B cell (primary cell): ENCODE measurements at regions not wholly inside any gene's neighbourhood (a gene's known extent, or its start where the extent isn't known, plus 50 kb on each side); places are given as distances from the start of the nearest gene placed in this dataset.

Experiments used
- ATAC-seq: fragments of 200-7000 bp; cut with Tn5 transposase; one replicate; pipeline ENCODE4 v1.10.0; 2021; ENCODE audit warnings: low read depth, mild to moderate bottlenecking, moderate number of reproducible peaks, moderate library complexity
- CTCF ChIA-PET: fragments of 350-600 bp; sonication (Branson Sonifier 250); formaldehyde crosslinking; loops from one replicate; lab custom pipeline; 2021; ENCODE audit warnings: antibody characterized with exemption, inconsistent platforms; lab: Charles Lee
- POLR2A ChIA-PET: fragments of 350-600 bp; sonication (Branson Sonifier 250); formaldehyde crosslinking; loops from one replicate; lab custom pipeline; 2021; ENCODE audit warnings: antibody characterized with exemption; lab: Charles Lee
- DNase-seq: peaks from one replicate; pipeline ENCODE4 v3.0.0; 2013
- H2AFZ ChIP-seq: 2 replicates; pipeline ENCODE4 v1.6.1; 2012; ENCODE audit warnings: mild to moderate bottlenecking, low read depth, low read length; ENCODE audit not compliant: insufficient read depth, poor library complexity, severe bottlenecking
- H3K27ac ChIP-seq, 2 donors: 1 replicate in 1 of 2; 2 replicates in 1 of 2; pipeline ENCODE4 v1.5.1; 2012 to 2013; ENCODE audit warnings: low read length in 2 of 2, mild to moderate bottlenecking in 2 of 2, moderate library complexity in 1 of 2
- H3K27me3 ChIP-seq, 4 experiments: fragments of 200-600 bp in 1 of 4; sonication (generic) in 1 of 4; replicated peaks in 1 of 4; 1 replicate in 2 of 4; 2 replicates in 2 of 4; pipeline versions ENCODE4 v1.6.1 to v1.7.0; 2013 to 2016; ENCODE audit warnings: low read length in 3 of 4, mild to moderate bottlenecking in 2 of 4, mixed read lengths in 1 of 4, moderate library complexity in 1 of 4; ENCODE audit not compliant: insufficient read depth in 4 of 4, control insufficient read depth in 3 of 4; ENCODE audit errors: control extremely low read depth in 1 of 4
- H3K36me3 ChIP-seq, 2 experiments: replicated peaks in 1 of 2; 1 replicate in 1 of 2; 2 replicates in 1 of 2; pipeline versions ENCODE4 v1.6.1 to v1.7.1; 2013; ENCODE audit warnings: low read length in 1 of 2; ENCODE audit not compliant: insufficient read depth in 2 of 2, control insufficient read depth in 1 of 2; ENCODE audit errors: control extremely low read depth in 1 of 2, extremely low read depth in 1 of 2
- H3K4me1 ChIP-seq, 2 donors: fragments of 200-600 bp in 1 of 2; sonication (generic) in 1 of 2; 1 replicate in 1 of 2; 2 replicates in 1 of 2; pipeline versions ENCODE4 v1.5.1 to v1.6.1; 2013 to 2017; ENCODE audit warnings: low read length in 2 of 2; ENCODE audit not compliant: control insufficient read depth in 2 of 2, insufficient read depth in 2 of 2
- H3K4me2 ChIP-seq: replicated peaks from 2 replicates; pipeline ENCODE3; 2012; ENCODE audit warnings: mild to moderate bottlenecking, low read depth, low read length; ENCODE audit not compliant: poor library complexity, severe bottlenecking
- H3K4me3 ChIP-seq, 5 experiments: fragments of 200-600 bp in 1 of 5; sonication (generic) in 1 of 5; 1 replicate in 3 of 5; 2 replicates in 2 of 5; pipeline versions ENCODE4 v1.5.1 to v1.7.0; 2011 to 2016; ENCODE audit warnings: low read length in 4 of 5, mild to moderate bottlenecking in 4 of 5, low read depth in 2 of 5, control low read depth in 1 of 5, moderate library complexity in 1 of 5; ENCODE audit not compliant: insufficient read depth in 1 of 5; ENCODE audit errors: control extremely low read depth in 1 of 5, extremely low read depth in 1 of 5
- H3K79me2 ChIP-seq: fragments of 200-600 bp; sonication (generic); one replicate; pipeline ENCODE4 v1.6.0; 2016; ENCODE audit warnings: low read length; ENCODE audit not compliant: control insufficient read depth, insufficient read depth
- H3K9ac ChIP-seq: fragments of 200-600 bp; sonication (generic); 2 replicates; pipeline ENCODE4 v1.6.1; 2017; ENCODE audit warnings: mild to moderate bottlenecking, low read length, moderate library complexity
- H3K9me3 ChIP-seq, 3 donors: one replicate each; pipeline versions ENCODE4 v1.6.1 to v1.7.1; 2013; ENCODE audit warnings: low read length in 2 of 3; ENCODE audit not compliant: control insufficient read depth in 2 of 3, insufficient read depth in 1 of 3; ENCODE audit errors: control extremely low read depth in 1 of 3
- H4K20me1 ChIP-seq: 2 replicates; pipeline ENCODE4 v1.6.0; 2012; ENCODE audit warnings: mild to moderate bottlenecking, low read length; ENCODE audit not compliant: insufficient read depth, control insufficient read depth, poor library complexity, severe bottlenecking
- H3K27ac Mint-ChIP-seq: one replicate; pipeline ENCODE4 v1.8.0; 2021; ENCODE audit warnings: mixed read lengths
- H3K27me3 Mint-ChIP-seq: one replicate; pipeline ENCODE4 v1.8.0; 2021; ENCODE audit warnings: mixed read lengths
- H3K4me1 Mint-ChIP-seq: one replicate; pipeline ENCODE4 v1.8.0; 2021; ENCODE audit warnings: mixed read lengths
- H3K4me3 Mint-ChIP-seq: one replicate; pipeline ENCODE4 v1.8.0; 2021; ENCODE audit warnings: mixed read lengths
- H3K9me3 Mint-ChIP-seq: one replicate; pipeline ENCODE4 v1.8.0; 2022; ENCODE audit warnings: mixed read lengths; ENCODE audit not compliant: insufficient read depth
- CTCF ChIP-seq: fragments of 200-600 bp; IDR thresholded peaks from one replicate; pipeline ENCODE4 v1.8.0; 2022; ENCODE audit warnings: antibody characterized with exemption, mild to moderate bottlenecking
- EZH2 ChIP-seq: IDR thresholded peaks from 2 replicates; pipeline ENCODE4 v1.6.1; 2012; ENCODE audit warnings: borderline replicate concordance, low read depth, mild to moderate bottlenecking, moderate library complexity, low read length; ENCODE audit not compliant: insufficient read depth, poor library complexity, severe bottlenecking
- WGBS: methylation state at CpG from one replicate; pipeline ENCODE4 v1.1.5; 2013; ENCODE audit warnings: missing lambda C conversion rate; ENCODE audit not compliant: insufficient coverage; 5-methylcytosine and 5-hydroxymethylcytosine counted together
- intact Hi-C: fragments of 100-400 bp; cut with micrococcal nuclease; formaldehyde crosslinking; loops from one replicate; pipeline ENCODE4 v1.10.0; 2022

DNA sequence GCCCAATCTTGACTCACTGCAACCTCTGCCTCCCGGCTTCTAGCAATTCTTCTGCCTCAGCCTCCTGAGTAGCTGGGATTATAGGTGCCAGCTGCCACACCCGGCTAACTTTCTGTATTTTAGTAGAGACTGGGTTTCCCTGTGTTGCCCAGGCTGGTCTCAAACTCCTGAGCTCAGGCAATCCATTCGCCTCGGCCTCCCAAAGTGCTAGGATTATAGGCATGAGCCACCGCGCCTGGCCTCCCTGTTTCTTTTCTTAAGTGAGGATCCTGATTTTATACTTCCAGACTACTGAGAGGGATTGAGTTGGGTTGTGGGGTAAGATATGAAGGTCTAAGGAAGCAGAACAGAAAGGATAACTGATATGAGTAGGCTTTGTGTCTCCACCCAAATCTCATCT lies 106.8 kb downstream of the CNTN3 start:
- H3K4me3 ChIP-seq: no peak overlapping the region
- ChIA-PET POLR2A (no interaction called here), CTCF (no interaction called here)
- TF ChIP-seq EZH2: no peak
- TF ChIP-seq CTCF: no peak
- no peaks in the 10 kb centered on the region for H3K79me2 ChIP-seq
- no peaks in the 10 kb centered on the region for H3K9me3 ChIP-seq
- no peak for ATAC-seq
- H3K9ac ChIP-seq: no peak overlapping the region
- H4K20me1 ChIP-seq: no peaks in the 10 kb centered on the region
- no peaks in the 10 kb centered on the region for H3K27me3 ChIP-seq
- intact Hi-C loops: no loop called here
- Mint-ChIP-seq H3K27ac (no peak overlapping the region), H3K9me3 (peaks cover under 1% of the 10 kb centered on the region), H3K27me3 (no peaks in the 10 kb centered on the region), H3K4me3 (no peak overlapping the region), H3K4me1 (no peaks in the 10 kb centered on the region)
- no peak overlapping the region for H3K4me2 ChIP-seq
- H3K36me3 ChIP-seq: no peaks in the 10 kb centered on the region
- no peak overlapping the region for H2AFZ ChIP-seq
- H3K4me1 ChIP-seq: no peaks in the 10 kb centered on the region
- DNase-seq: no peak
- H3K27ac ChIP-seq: no peak overlapping the region
- WGBS: 89% methylated on average over 4 of the region's 6 CpGs

DNA sequence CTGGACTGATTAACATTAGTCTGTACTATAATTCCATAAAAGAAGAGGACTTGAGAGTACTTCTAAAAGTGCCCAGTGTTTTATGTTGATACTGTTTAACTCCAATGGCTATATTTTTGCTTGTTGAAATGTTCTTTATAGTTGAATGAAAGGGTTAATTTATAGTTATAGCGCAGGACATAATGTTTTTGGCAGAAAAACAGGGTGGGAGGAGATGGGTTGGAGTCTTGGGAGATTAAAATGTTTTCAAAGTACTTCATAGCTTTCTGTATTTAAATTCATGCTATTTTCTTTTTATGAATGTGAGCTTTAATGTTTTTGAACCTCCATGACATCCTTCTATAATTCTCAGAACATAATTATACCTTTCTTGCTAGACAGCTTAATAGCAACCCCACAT lies 108.2 kb downstream of the CNTN3 start:
- Histone ChIP-seq H3K9me3 (no peaks in the 10 kb centered on the region), H3K27me3 (no peaks in the 10 kb centered on the region), H3K79me2 (no peaks in the 10 kb centered on the region), H3K4me1 (no peaks in the 10 kb centered on the region), H3K36me3 (no peaks in the 10 kb centered on the region), H3K27ac (no peak overlapping the region), H3K9ac (no peak overlapping the region), H2AFZ (no peak overlapping the region), H3K4me3 (no peak overlapping the region), H4K20me1 (no peaks in the 10 kb centered on the region), H3K4me2 (no peak overlapping the region)
- H3K4me3 Mint-ChIP-seq: no peak overlapping the region
- H3K4me1 Mint-ChIP-seq: no peaks in the 10 kb centered on the region
- ATAC-seq: no peak
- H3K27me3 Mint-ChIP-seq: no peaks in the 10 kb centered on the region
- POLR2A ChIA-PET: no interaction called here
- H3K9me3 Mint-ChIP-seq: peaks cover 3% of the 10 kb centered on the region
- H3K27ac Mint-ChIP-seq: no peak overlapping the region
- no peak for DNase-seq
- TF ChIP-seq CTCF: no peak
- no peak for TF ChIP-seq EZH2
- intact Hi-C loops: no loop called here
- CTCF ChIA-PET: no interaction called here
- WGBS: no CpG with 5 or more reads among the region's 1 CpG
